ENCODE measurements at regions not wholly inside any gene's neighbourhood (a gene's known extent, or its start where the extent isn't known, plus 50 kb on each side); places are given as distances from the start of the nearest gene placed in this dataset.

- no peak for DNase-seq (ENCODE audit: low spot score)
Observed at GRCh38 chr7:45455662-45456061, 118.5 kb upstream of the ADCY1 start.

- DNase-seq (ENCODE audit: low spot score) = no peak
Observed at GRCh38 chr7:45456105-45456504, 118.1 kb upstream of the ADCY1 start.

GRCh38 chr7:45456747-45457524 is 117.2 kb upstream of the ADCY1 start:
- DNase-seq (ENCODE audit: low spot score) = peak; percentile 87

DNA sequence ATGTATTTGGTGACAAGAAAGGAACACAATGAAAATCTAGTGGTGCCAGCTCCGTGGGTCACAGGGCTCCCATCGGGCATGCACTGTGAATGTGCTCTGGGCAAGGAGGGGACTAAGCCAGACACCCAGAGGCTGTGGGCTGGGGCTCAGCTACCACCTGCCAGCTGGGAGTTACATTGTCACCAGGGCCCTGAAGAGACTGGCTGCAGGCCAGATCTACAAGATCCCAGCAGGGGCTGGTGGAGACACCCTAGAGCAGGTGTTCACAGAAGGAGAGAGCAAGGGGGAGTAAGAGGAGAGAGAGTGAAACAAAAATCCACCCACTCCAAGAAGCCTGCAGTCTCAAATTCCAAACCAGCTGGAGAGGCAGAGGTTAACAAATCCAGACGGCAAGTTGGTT is 116.6 kb upstream of the ADCY1 start:
- DNase-seq (ENCODE audit: low spot score) = no peak

GRCh38 chr7:45459476-45459875 is 114.7 kb upstream of the ADCY1 start:
- DNase-seq (ENCODE audit: low spot score) = peak; percentile 10

- no peak for DNase-seq (ENCODE audit: low spot score)
Observed at GRCh38 chr7:45460379-45460778, 113.8 kb upstream of the ADCY1 start.

- no peak for DNase-seq (ENCODE audit: low spot score)
Observed at GRCh38 chr7:45461026-45461425, 113.1 kb upstream of the ADCY1 start.

GRCh38 chr7:45469103-45469502 is 105.1 kb upstream of the ADCY1 start:
- DNase-seq (ENCODE audit: low spot score) = peak; percentile 32

DNA sequence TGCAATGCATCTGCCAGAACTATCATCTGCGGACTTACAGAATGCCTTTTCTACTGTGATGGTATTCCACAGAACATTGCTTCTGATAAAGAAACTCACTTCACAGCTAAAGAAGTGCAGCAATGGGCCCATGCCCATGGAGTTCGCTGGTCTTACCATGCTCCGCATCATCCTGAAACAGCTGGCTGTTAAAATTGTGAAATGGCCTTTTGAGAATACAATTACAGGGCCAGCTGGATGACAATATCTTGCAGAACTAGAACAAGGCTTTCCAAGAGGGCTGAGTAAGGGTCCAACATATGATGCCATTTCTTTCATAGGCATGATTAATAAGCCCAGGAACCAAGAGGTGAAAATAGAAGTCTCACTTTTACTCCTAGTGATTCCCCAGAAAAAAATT is 104.1 kb upstream of the ADCY1 start:
- DNase-seq (ENCODE audit: low spot score) = no peak

DNA sequence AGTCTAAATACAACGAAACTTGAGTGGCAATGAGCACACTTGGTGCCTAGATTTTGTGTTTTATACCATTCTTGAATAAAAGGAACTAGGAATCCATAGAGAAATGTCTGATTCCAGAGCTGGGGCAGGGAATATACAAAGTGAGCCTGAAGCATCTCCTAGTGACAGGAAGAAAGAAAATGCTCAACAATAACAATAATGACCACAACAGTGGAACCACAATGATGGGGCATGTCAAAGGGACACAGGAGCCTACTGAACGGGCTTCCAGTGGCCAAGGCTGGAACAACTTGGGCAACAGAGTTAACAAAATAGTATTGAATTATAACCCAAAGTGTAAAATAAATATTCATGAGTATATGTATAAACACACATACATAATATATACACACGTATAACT is 94.4 kb upstream of the ADCY1 start:
- no peak for DNase-seq (ENCODE audit: low spot score)

DNA sequence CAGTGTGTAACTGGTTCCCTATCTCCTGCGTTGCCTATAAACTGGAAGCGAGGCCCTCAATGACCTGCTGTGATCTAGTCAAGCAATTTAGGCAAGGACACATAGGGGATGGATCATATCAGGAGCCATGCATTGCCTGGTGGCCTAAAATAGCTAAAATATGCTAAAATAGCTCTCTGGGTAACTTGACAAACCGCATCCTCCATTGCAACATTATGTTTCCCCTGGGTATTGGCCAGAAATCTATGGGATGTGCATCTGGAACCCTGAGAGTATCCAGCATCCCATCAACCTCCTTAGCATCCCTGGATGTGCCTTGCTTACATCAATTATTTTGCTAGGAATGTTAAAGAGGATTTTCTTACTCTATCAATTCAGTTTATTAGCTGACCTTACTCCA is 91.7 kb upstream of the ADCY1 start:
- no peak for DNase-seq (ENCODE audit: low spot score)

GRCh38 chr7:45484094-45484493 is 90.1 kb upstream of the ADCY1 start:
- DNase-seq (ENCODE audit: low spot score) = no peak

DNA sequence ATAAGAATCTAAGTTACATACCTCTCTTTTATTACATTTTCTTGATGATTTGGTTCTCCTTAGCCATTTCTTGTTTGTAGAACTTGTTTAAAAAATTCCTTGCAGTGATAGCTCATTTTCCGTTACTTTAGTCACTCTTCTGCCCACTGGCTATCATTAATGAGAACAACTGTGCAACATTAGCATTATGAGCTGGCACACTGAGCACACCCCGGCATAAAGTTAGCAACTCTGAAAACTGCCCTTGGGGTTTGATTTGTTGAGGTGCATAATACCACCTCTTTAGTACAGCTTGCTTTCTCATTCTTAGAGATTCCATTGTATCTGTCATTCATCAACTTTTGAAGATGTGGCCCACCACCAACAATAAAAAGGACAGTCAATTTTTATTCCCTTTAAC is 87.6 kb upstream of the ADCY1 start:
- DNase-seq (ENCODE audit: low spot score) = no peak

- no peak for DNase-seq (ENCODE audit: low spot score)
Observed at GRCh38 chr7:45494885-45495284, 79.3 kb upstream of the ADCY1 start.

GRCh38 chr7:45495618-45496017 is 78.5 kb upstream of the ADCY1 start:
- DNase-seq (ENCODE audit: low spot score) = no peak

- no peak for DNase-seq (ENCODE audit: low spot score)
Observed at GRCh38 chr7:45500257-45500656, 73.9 kb upstream of the ADCY1 start.

GRCh38 chr7:45501791-45502190 is 72.4 kb upstream of the ADCY1 start:
- no peak for DNase-seq (ENCODE audit: low spot score)

DNA sequence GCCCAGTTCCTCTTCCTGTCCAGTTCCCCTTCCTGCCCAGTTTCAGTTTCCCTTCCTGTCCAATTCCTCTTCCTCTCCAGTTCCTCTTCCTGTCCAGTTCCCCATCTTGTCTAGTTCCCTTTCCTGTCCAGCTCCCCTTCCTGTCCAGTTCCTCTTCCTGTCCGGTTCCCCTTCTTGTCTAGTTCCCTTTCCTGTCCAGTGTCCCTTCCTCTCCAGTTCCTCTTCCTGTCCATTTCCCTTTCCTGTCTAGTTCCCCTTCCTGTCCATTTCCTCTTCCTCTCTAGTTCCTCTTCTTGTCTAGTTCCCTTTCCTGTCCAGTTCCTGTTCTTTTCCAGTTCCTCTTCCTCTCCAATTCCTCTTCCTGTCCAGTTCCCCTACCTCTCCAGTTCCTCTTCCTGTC is 68.1 kb upstream of the ADCY1 start:
- no peak for DNase-seq (ENCODE audit: low spot score)

GRCh38 chr7:45509222-45509621 is 64.9 kb upstream of the ADCY1 start:
- DNase-seq (ENCODE audit: low spot score) = no peak

DNA sequence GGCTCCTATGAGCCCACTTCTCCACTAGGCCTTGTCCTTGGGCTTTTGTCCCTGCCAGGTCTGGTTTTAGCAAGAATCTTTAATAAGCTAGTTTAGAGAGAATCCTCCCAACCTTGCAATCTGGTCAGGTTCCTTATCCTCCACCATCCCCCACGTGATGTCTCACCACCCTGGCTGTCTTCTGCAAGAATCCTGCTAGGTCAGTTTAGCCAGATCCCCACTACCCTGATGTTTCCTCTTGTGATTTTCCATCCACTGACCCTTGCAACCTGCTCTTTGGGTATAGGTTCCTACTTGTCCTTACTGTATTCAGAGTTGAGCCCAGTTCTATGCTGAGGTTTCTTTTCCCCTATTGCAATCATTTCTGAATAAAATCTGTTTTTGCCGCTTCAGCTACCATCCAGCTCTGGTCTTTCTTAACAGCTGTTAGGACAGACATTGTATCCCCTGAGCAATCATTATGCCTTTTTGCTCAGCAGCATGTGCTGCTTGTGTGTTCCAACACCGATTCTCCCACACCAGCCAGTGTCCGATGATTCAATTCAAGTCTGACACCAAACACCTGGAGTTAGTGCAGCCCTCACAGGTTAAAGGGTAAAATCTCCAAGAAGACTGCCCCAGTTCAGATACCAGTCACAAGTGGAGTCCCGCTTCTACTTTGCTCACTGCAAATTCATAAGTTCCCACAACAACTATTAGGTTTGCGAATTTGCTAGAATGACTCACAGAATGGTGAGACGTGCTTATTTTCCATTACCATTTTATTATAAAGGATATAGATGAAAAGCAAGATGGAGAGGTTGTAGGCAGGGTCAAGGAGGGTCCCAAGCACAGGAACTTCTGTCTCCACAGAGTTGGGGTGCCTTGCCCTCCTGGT is 62.2 kb upstream of the ADCY1 start:
- DNase-seq (ENCODE audit: low spot score) = no peak

DNA sequence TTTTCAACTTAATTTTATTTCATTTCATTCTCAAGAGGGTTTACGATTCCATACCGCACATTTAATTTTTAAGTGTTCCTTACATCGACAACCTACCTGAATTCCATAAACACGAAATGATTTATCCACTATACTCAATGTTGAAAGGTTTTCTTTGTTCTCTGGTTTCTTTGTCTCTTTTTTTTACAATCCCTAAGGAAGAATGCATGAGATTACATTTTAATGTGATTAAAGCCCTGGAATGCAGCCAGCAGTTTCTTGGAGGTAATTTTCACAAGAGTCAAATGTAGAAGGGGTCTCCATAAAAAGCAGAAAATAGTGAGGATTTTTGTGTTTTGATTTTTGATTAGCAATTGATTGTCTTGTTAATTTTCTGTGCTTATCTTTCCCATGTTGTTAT is 59.2 kb upstream of the ADCY1 start:
- DNase-seq (ENCODE audit: low spot score) = no peak

- no peak for DNase-seq (ENCODE audit: low spot score)
Observed at GRCh38 chr7:45515346-45515745, 58.8 kb upstream of the ADCY1 start.
